ENCODE measurements at regions not wholly inside any gene's neighbourhood (a gene's known extent, or its start where the extent isn't known, plus 50 kb on each side); places are given as distances from the start of the nearest gene placed in this dataset.

DNA sequence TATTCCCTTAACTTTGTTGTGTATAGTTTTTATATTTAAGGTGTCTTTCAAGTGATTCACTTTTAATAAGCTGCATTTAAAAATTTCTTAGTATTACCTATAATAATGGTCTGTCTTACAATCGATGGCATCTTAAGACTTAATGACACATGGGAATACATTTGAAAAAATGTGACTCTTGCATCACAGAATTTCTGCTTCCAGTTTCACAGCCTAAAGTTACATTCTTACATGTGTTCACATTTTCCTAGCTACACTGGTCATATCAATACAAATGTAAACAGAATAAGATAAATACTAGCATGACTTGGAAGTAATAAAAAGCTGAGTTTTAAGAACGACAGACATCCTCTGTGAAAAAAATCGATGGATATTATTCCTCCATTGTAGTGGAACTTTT is 1597.1 kb upstream of the MIR17HG start:
- no peaks in the 10 kb centered on the region for H3K36me3 ChIP-seq
- H3K9me3 ChIP-seq: no peaks in the 10 kb centered on the region
- no peaks in the 10 kb centered on the region for H3K27me3 ChIP-seq
- no peak overlapping the region for H3K27ac ChIP-seq
- no peak for TF ChIP-seq POLR2A (IDR thresholded peaks at IDR 0.05)
- TF ChIP-seq, protein P1, sequence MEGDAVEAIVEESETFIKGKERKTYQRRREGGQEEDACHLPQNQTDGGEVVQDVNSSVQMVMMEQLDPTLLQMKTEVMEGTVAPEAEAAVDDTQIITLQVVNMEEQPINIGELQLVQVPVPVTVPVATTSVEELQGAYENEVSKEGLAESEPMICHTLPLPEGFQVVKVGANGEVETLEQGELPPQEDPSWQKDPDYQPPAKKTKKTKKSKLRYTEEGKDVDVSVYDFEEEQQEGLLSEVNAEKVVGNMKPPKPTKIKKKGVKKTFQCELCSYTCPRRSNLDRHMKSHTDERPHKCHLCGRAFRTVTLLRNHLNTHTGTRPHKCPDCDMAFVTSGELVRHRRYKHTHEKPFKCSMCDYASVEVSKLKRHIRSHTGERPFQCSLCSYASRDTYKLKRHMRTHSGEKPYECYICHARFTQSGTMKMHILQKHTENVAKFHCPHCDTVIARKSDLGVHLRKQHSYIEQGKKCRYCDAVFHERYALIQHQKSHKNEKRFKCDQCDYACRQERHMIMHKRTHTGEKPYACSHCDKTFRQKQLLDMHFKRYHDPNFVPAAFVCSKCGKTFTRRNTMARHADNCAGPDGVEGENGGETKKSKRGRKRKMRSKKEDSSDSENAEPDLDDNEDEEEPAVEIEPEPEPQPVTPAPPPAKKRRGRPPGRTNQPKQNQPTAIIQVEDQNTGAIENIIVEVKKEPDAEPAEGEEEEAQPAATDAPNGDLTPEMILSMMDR (IDR thresholded peaks at IDR 0.05): no peak
- no peaks in the 10 kb centered on the region for H3K4me1 ChIP-seq
- 68 to 69% methylated on average over 3 of the region's 3 CpGs for WGBS, 2 donors
- no peak for DNase-seq
- no peak overlapping the region for H3K4me3 ChIP-seq
- intact Hi-C loops (cut with DNase I): no loop called here

DNA sequence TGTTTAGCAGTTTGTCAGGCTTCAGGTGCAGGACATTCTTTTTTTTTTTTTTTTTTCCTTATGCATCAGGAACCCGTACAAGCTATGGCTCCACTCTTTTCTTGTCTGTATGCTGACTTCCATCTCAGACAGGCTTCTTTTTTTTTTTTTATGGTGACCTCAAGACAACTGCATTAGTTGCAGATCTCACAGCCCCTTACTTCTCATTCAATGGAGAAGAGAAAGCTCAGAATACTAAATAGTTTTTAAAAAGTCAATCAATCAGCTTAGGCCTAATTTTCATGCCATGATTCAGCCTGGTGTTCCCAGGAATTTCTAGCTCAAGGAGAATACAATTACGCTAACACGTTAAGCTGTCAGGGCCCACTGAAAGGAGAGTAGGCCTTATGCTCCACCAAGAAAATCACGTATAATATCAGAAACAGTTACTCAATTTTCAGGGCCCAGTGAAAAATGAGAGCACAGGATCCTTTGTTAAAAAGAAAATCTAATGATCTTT is 1596.0 kb upstream of the MIR17HG start:
- 72 to 91% methylated on average over 4 of the region's 4 CpGs for WGBS, 2 donors
- no peaks in the 10 kb centered on the region for H3K27me3 ChIP-seq

DNA sequence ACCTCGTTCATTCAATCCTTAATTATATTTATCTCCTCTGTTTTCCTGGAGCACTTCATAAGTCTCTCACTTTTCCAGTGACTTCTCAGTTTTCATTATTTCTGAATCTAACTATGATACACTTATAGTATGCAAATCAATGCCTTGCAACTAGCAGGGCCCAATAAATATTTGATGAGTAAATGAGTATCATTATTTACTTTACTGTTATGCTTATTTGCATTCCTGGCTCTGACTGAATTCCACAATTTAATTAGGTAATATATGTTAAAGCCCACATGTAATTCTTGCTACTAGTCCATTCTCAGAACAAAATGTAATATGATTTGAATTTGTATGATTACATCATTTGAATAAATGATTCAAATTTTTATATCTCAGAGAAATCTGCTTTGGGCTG is 1595.1 kb upstream of the MIR17HG start:
- Histone ChIP-seq H3K27me3 (no peaks in the 10 kb centered on the region), H3K27ac (no peak overlapping the region), H3K9me3 (peaks cover 0 to 3% (median 0%) of the 10 kb centered on the region in 3 donors), H3K4me1 (no peaks in the 10 kb centered on the region), H3K4me3 (no peak overlapping the region), H3K36me3 (no peaks in the 10 kb centered on the region)
- DNase-seq: no peak
- intact Hi-C loops (cut with DNase I): no loop called here
- WGBS, 2 donors: 54 to 58% methylated on average over 1 of the region's 1 CpG
- no peak for TF ChIP-seq POLR2A (IDR thresholded peaks at IDR 0.05)
- TF ChIP-seq, protein P1 (IDR thresholded peaks at IDR 0.05): no peak

More for the DNA sequence above, 1596.0 kb upstream of the MIR17HG start:
- DNase-seq: no peak
- Histone ChIP-seq H3K27ac (no peak overlapping the region), H3K36me3 (no peaks in the 10 kb centered on the region), H3K4me1 (no peaks in the 10 kb centered on the region), H3K4me3 (no peak overlapping the region), H3K9me3 (peaks cover 0 to 3% (median 0%) of the 10 kb centered on the region in 3 donors)
- intact Hi-C loops (cut with DNase I): no loop called here
- TF ChIP-seq, protein P1 (IDR thresholded peaks at IDR 0.05): no peak
- TF ChIP-seq POLR2A (IDR thresholded peaks at IDR 0.05): no peak

DNA sequence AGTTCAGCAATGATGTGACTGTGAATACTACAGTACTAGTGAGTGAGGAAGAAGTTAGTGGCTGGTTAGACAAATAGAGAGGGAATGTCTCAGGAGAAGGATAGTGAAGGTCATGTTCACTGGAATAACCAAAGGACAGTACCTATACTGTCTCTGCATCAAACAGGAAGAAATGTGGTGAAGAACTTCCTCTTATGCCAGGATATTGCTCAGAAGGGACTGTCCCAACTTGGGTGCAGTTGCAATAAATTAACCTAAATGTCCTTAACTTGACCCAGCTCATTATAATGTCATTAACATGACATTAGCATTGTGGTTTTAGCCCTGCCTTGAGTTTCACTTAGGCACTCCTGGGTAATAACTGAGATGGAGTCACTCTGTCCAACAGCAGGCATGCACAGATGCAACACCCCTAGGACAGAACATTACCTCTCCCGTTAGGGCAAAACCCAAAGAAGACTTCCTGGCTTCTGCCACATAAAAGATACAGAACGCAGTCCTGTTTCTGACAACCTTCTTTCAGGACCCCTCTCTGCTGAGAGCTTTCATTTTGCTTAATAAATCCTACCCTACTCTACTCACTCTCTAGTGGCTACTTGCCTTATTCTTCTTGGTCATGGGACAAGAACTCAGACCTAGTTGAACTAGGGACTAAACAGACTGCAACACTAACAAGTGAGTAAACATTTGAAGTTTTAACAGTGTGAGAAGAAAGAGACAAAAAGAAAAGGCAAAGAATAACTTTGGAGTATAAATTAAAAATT is 1591.6 kb upstream of the MIR17HG start:
- H3K9me3 ChIP-seq: peaks cover 0 to 3% (median 0%) of the 10 kb centered on the region in 3 donors
- no peak overlapping the region for H3K4me3 ChIP-seq
- no peak overlapping the region for H3K27ac ChIP-seq
- no peaks in the 10 kb centered on the region for H3K36me3 ChIP-seq
- WGBS, 2 donors: 46 to 91% methylated on average over 2 of the region's 2 CpGs
- H3K27me3 ChIP-seq: no peaks in the 10 kb centered on the region
- DNase-seq: no peak
- intact Hi-C loops (cut with DNase I): no loop called here
- H3K4me1 ChIP-seq: no peaks in the 10 kb centered on the region
- TF ChIP-seq POLR2A (IDR thresholded peaks at IDR 0.05): no peak
- TF ChIP-seq, protein P1 (IDR thresholded peaks at IDR 0.05): no peak

DNA sequence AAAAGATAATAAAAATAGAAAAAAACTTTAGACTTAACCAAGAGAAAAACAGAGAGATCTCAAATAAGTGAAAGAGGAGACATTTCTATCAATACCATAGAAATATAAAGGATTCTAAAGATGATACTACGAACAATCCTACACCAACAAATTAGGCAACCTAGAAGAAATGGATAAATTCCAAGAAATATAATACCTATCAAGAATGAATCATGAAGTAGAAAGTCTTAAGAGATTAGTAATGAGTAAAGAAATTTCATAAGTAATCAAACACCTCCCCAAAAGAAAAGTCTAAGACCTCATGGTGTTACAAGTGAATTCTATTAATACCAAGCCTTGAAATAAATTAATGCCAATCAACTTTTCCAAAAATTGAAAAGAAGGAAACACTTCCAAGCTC is 1584.5 kb upstream of the MIR17HG start:
- WGBS, 2 donors: 36 to 45% methylated on average over 1 of the region's 1 CpG

More for the DNA sequence above, 1584.5 kb upstream of the MIR17HG start:
- Histone ChIP-seq H3K4me3 (no peak overlapping the region), H3K4me1 (no peaks in the 10 kb centered on the region), H3K36me3 (no peaks in the 10 kb centered on the region), H3K9me3 (no peaks in the 10 kb centered on the region), H3K27ac (no peak overlapping the region), H3K27me3 (no peaks in the 10 kb centered on the region)
- intact Hi-C loops (cut with DNase I): no loop called here
- DNase-seq: no peak
- no peak for TF ChIP-seq POLR2A (IDR thresholded peaks at IDR 0.05)
- TF ChIP-seq, protein P1 (IDR thresholded peaks at IDR 0.05): no peak

All from esophagus squamous epithelium (tissue), 5 donors.